B cell (primary cell): ENCODE measurements at regions not wholly inside any gene's neighbourhood (a gene's known extent, or its start where the extent isn't known, plus 50 kb on each side); places are given as distances from the start of the nearest gene placed in this dataset.

Source experiments
- ATAC-seq: fragments of 200-7000 bp; cut with Tn5 transposase; one replicate; pipeline ENCODE4 v1.10.0; 2021; ENCODE audit warnings: low read depth, mild to moderate bottlenecking, moderate number of reproducible peaks, moderate library complexity
- CTCF ChIA-PET: fragments of 350-600 bp; sonication (Branson Sonifier 250); formaldehyde crosslinking; loops from one replicate; lab custom pipeline; 2021; ENCODE audit warnings: antibody characterized with exemption, inconsistent platforms; lab: Charles Lee
- POLR2A ChIA-PET: fragments of 350-600 bp; sonication (Branson Sonifier 250); formaldehyde crosslinking; loops from one replicate; lab custom pipeline; 2021; ENCODE audit warnings: antibody characterized with exemption; lab: Charles Lee
- DNase-seq: peaks from one replicate; pipeline ENCODE4 v3.0.0; 2013
- H2AFZ ChIP-seq: 2 replicates; pipeline ENCODE4 v1.6.1; 2012; ENCODE audit warnings: mild to moderate bottlenecking, low read depth, low read length; ENCODE audit not compliant: insufficient read depth, poor library complexity, severe bottlenecking
- H3K27ac ChIP-seq, 2 donors: 1 replicate in 1 of 2; 2 replicates in 1 of 2; pipeline ENCODE4 v1.5.1; 2012 to 2013; ENCODE audit warnings: low read length in 2 of 2, mild to moderate bottlenecking in 2 of 2, moderate library complexity in 1 of 2
- H3K27me3 ChIP-seq, 4 experiments: fragments of 200-600 bp in 1 of 4; sonication (generic) in 1 of 4; replicated peaks in 1 of 4; 1 replicate in 2 of 4; 2 replicates in 2 of 4; pipeline versions ENCODE4 v1.6.1 to v1.7.0; 2013 to 2016; ENCODE audit warnings: low read length in 3 of 4, mild to moderate bottlenecking in 2 of 4, mixed read lengths in 1 of 4, moderate library complexity in 1 of 4; ENCODE audit not compliant: insufficient read depth in 4 of 4, control insufficient read depth in 3 of 4; ENCODE audit errors: control extremely low read depth in 1 of 4
- H3K36me3 ChIP-seq, 2 experiments: replicated peaks in 1 of 2; 1 replicate in 1 of 2; 2 replicates in 1 of 2; pipeline versions ENCODE4 v1.6.1 to v1.7.1; 2013; ENCODE audit warnings: low read length in 1 of 2; ENCODE audit not compliant: insufficient read depth in 2 of 2, control insufficient read depth in 1 of 2; ENCODE audit errors: control extremely low read depth in 1 of 2, extremely low read depth in 1 of 2
- H3K4me1 ChIP-seq, 2 donors: fragments of 200-600 bp in 1 of 2; sonication (generic) in 1 of 2; 1 replicate in 1 of 2; 2 replicates in 1 of 2; pipeline versions ENCODE4 v1.5.1 to v1.6.1; 2013 to 2017; ENCODE audit warnings: low read length in 2 of 2; ENCODE audit not compliant: control insufficient read depth in 2 of 2, insufficient read depth in 2 of 2
- H3K4me2 ChIP-seq: replicated peaks from 2 replicates; pipeline ENCODE3; 2012; ENCODE audit warnings: mild to moderate bottlenecking, low read depth, low read length; ENCODE audit not compliant: poor library complexity, severe bottlenecking
- H3K4me3 ChIP-seq, 5 experiments: fragments of 200-600 bp in 1 of 5; sonication (generic) in 1 of 5; 1 replicate in 3 of 5; 2 replicates in 2 of 5; pipeline versions ENCODE4 v1.5.1 to v1.7.0; 2011 to 2016; ENCODE audit warnings: low read length in 4 of 5, mild to moderate bottlenecking in 4 of 5, low read depth in 2 of 5, control low read depth in 1 of 5, moderate library complexity in 1 of 5; ENCODE audit not compliant: insufficient read depth in 1 of 5; ENCODE audit errors: control extremely low read depth in 1 of 5, extremely low read depth in 1 of 5
- H3K79me2 ChIP-seq: fragments of 200-600 bp; sonication (generic); one replicate; pipeline ENCODE4 v1.6.0; 2016; ENCODE audit warnings: low read length; ENCODE audit not compliant: control insufficient read depth, insufficient read depth
- H3K9ac ChIP-seq: fragments of 200-600 bp; sonication (generic); 2 replicates; pipeline ENCODE4 v1.6.1; 2017; ENCODE audit warnings: mild to moderate bottlenecking, low read length, moderate library complexity
- H3K9me3 ChIP-seq, 3 donors: one replicate each; pipeline versions ENCODE4 v1.6.1 to v1.7.1; 2013; ENCODE audit warnings: low read length in 2 of 3; ENCODE audit not compliant: control insufficient read depth in 2 of 3, insufficient read depth in 1 of 3; ENCODE audit errors: control extremely low read depth in 1 of 3
- H4K20me1 ChIP-seq: 2 replicates; pipeline ENCODE4 v1.6.0; 2012; ENCODE audit warnings: mild to moderate bottlenecking, low read length; ENCODE audit not compliant: insufficient read depth, control insufficient read depth, poor library complexity, severe bottlenecking
- H3K27ac Mint-ChIP-seq: one replicate; pipeline ENCODE4 v1.8.0; 2021; ENCODE audit warnings: mixed read lengths
- H3K27me3 Mint-ChIP-seq: one replicate; pipeline ENCODE4 v1.8.0; 2021; ENCODE audit warnings: mixed read lengths
- H3K4me1 Mint-ChIP-seq: one replicate; pipeline ENCODE4 v1.8.0; 2021; ENCODE audit warnings: mixed read lengths
- H3K4me3 Mint-ChIP-seq: one replicate; pipeline ENCODE4 v1.8.0; 2021; ENCODE audit warnings: mixed read lengths
- H3K9me3 Mint-ChIP-seq: one replicate; pipeline ENCODE4 v1.8.0; 2022; ENCODE audit warnings: mixed read lengths; ENCODE audit not compliant: insufficient read depth
- EZH2 ChIP-seq: IDR thresholded peaks from 2 replicates; pipeline ENCODE4 v1.6.1; 2012; ENCODE audit warnings: borderline replicate concordance, low read depth, mild to moderate bottlenecking, moderate library complexity, low read length; ENCODE audit not compliant: insufficient read depth, poor library complexity, severe bottlenecking
- WGBS: methylation state at CpG from one replicate; pipeline ENCODE4 v1.1.5; 2013; ENCODE audit warnings: missing lambda C conversion rate; ENCODE audit not compliant: insufficient coverage; 5-methylcytosine and 5-hydroxymethylcytosine counted together
- intact Hi-C: fragments of 100-400 bp; cut with micrococcal nuclease; formaldehyde crosslinking; loops from one replicate; pipeline ENCODE4 v1.10.0; 2022
- TF ChIP-seq, protein P1 (sequence below): fragments of 200-600 bp; IDR thresholded peaks from one replicate; pipeline ENCODE4 v1.8.0; 2022; ENCODE audit warnings: antibody characterized with exemption, mild to moderate bottlenecking

DNA sequence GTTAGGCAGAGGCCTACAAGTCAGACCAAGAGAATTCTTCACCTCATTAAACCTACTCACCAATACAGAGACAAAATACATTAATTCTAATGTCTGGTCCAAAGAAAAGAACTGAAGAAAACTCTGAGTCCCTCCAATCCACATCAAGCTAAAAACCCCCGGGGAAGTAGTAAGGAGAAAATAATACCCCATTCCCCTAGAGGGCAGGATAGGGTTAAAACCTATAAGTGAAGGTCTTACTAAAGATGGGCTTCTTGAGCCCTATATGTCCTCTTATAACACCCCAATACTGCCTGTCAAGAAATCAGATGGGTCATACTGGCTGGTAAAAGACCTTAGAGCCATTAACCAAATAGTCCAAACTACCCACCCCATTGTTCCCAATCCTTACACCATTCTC is 141.3 kb upstream of the TMEM106B start:
- no CpG with 5 or more reads among the region's 1 CpG for WGBS
- Histone ChIP-seq H3K9ac (no peak overlapping the region), H3K27ac (no peak overlapping the region), H2AFZ (no peak overlapping the region), H3K4me3 (no peak overlapping the region), H3K9me3 (peaks cover 0 to 2% (median 0%) of the 10 kb centered on the region in 3 donors), H4K20me1 (no peaks in the 10 kb centered on the region), H3K79me2 (no peaks in the 10 kb centered on the region), H3K36me3 (no peaks in the 10 kb centered on the region), H3K4me2 (no peak overlapping the region), H3K4me1 (no peaks in the 10 kb centered on the region), H3K27me3 (no peaks in the 10 kb centered on the region)
- CTCF ChIA-PET, result interaction anchor here (1.9 to 8.4 kb wide), 2 partner anchors 254 to 421 kb away, joined by 6 to 57 read pairs; no protein-coding TSS in a partner anchor
- Mint-ChIP-seq H3K27me3 (no peaks in the 10 kb centered on the region), H3K27ac (no peak overlapping the region), H3K4me3 (no peak overlapping the region), H3K9me3 (peaks cover 2% of the 10 kb centered on the region), H3K4me1 (no peaks in the 10 kb centered on the region)
- POLR2A ChIA-PET, result no interaction called here
- intact Hi-C loops, result no loop called here
- TF ChIP-seq, protein P1, sequence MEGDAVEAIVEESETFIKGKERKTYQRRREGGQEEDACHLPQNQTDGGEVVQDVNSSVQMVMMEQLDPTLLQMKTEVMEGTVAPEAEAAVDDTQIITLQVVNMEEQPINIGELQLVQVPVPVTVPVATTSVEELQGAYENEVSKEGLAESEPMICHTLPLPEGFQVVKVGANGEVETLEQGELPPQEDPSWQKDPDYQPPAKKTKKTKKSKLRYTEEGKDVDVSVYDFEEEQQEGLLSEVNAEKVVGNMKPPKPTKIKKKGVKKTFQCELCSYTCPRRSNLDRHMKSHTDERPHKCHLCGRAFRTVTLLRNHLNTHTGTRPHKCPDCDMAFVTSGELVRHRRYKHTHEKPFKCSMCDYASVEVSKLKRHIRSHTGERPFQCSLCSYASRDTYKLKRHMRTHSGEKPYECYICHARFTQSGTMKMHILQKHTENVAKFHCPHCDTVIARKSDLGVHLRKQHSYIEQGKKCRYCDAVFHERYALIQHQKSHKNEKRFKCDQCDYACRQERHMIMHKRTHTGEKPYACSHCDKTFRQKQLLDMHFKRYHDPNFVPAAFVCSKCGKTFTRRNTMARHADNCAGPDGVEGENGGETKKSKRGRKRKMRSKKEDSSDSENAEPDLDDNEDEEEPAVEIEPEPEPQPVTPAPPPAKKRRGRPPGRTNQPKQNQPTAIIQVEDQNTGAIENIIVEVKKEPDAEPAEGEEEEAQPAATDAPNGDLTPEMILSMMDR, result no peak
- no peak for TF ChIP-seq EZH2
- no peak for DNase-seq
- ATAC-seq, result no peak

DNA sequence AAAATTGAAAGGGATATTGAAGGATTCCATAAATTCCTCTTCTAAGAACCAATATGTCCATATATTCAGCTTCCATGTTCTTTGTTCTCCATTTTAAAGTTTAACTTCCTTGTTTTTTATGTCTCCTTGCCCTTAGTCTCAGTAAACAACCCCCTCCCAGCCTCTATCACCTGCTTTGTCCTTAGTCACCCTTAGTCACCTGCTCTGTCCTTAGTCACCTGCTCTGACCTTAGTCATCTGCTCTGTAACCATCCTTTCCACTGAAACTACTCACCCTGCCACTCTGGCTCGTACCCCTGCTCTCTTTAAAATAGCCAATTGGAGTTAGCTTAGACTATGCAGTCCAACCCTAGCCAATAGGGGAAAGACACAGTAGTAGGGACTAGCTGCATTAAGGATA is 136.2 kb upstream of the TMEM106B start:
- H3K9me3 Mint-ChIP-seq, result peaks cover 11% of the 10 kb centered on the region
- H3K4me2 ChIP-seq, result no peak overlapping the region
- H3K4me3 Mint-ChIP-seq, result no peak overlapping the region
- ATAC-seq (no peak), DNase-seq (no peak)
- no peaks in the 10 kb centered on the region for H3K36me3 ChIP-seq
- no peaks in the 10 kb centered on the region for H3K4me1 ChIP-seq
- ChIA-PET CTCF (no interaction called here), POLR2A (no interaction called here)
- H3K27me3 Mint-ChIP-seq, result no peaks in the 10 kb centered on the region
- H3K27me3 ChIP-seq, result no peaks in the 10 kb centered on the region
- peaks cover 0 to 6% (median 4%) of the 10 kb centered on the region in 3 donors for H3K9me3 ChIP-seq
- no peak overlapping the region for H3K4me3 ChIP-seq
- TF ChIP-seq, protein P1, result no peak
- TF ChIP-seq EZH2, result no peak
- intact Hi-C loops, result no loop called here
- WGBS, result no CpG with 5 or more reads among the region's 1 CpG
- H2AFZ ChIP-seq, result no peak overlapping the region
- H4K20me1 ChIP-seq, result no peaks in the 10 kb centered on the region
- no peak overlapping the region for H3K9ac ChIP-seq
- no peaks in the 10 kb centered on the region for H3K79me2 ChIP-seq
- no peaks in the 10 kb centered on the region for H3K4me1 Mint-ChIP-seq
- H3K27ac Mint-ChIP-seq, result no peak overlapping the region
- no peak overlapping the region for H3K27ac ChIP-seq
